Prostate gland (tissue), 2 donors: ENCODE measurements at regions not wholly inside any gene's neighbourhood (a gene's known extent, or its start where the extent isn't known, plus 50 kb on each side); places are given as distances from the start of the nearest gene placed in this dataset.

Experiments
- POLR2A ChIP-seq: fragments of 450-650 bp; IDR thresholded peaks from one replicate; pipeline ENCODE4 v1.6.1; 2016; ENCODE audit warnings: antibody characterized with exemption, mild to moderate bottlenecking
- POLR2AphosphoS5 ChIP-seq: sonication (generic); formaldehyde crosslinking; IDR thresholded peaks from one replicate; pipeline ENCODE4 v1.6.1; 2017; ENCODE audit warnings: antibody characterized with exemption
- TF ChIP-seq, protein P1 (sequence below), 4 experiments: fragments of 200-600 bp in 2 of 4; fragments of 450-650 bp in 2 of 4; sonication (generic) in 2 of 4; IDR thresholded peaks; 1 replicate in 3 of 4; 2 replicates in 1 of 4; pipeline ENCODE4 v1.5.1; 2016 to 2019; ENCODE audit warnings: antibody characterized with exemption in 4 of 4, mild to moderate bottlenecking in 2 of 4, moderate library complexity in 2 of 4

DNA sequence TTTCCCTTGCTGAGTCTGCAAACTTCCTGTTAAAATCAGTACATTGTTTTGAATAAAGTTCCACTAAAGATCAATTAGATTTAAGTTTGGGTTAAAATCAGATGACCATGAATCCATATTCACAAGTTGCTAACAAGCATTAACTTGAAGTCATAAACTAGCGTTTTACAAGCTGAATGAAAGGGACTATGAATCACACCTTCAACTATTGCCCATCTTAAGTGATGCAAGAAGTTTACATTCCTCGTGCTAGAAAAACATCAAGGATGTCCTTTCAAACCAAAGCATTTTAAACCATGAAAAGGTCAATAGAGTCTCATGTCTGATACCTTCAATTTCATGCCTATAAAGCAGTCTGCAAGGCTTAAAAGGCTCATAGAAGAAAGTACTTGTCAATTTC, 257.2 kb upstream of the SYT4 start:
- TF ChIP-seq POLR2AphosphoS5 (no peak), POLR2A (no peak)
- TF ChIP-seq, protein P1, sequence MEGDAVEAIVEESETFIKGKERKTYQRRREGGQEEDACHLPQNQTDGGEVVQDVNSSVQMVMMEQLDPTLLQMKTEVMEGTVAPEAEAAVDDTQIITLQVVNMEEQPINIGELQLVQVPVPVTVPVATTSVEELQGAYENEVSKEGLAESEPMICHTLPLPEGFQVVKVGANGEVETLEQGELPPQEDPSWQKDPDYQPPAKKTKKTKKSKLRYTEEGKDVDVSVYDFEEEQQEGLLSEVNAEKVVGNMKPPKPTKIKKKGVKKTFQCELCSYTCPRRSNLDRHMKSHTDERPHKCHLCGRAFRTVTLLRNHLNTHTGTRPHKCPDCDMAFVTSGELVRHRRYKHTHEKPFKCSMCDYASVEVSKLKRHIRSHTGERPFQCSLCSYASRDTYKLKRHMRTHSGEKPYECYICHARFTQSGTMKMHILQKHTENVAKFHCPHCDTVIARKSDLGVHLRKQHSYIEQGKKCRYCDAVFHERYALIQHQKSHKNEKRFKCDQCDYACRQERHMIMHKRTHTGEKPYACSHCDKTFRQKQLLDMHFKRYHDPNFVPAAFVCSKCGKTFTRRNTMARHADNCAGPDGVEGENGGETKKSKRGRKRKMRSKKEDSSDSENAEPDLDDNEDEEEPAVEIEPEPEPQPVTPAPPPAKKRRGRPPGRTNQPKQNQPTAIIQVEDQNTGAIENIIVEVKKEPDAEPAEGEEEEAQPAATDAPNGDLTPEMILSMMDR (IDR thresholded peaks at IDR 0.05) = no peak
